ENCODE measurements at regions not wholly inside any gene's neighbourhood (a gene's known extent, or its start where the extent isn't known, plus 50 kb on each side); places are given as distances from the start of the nearest gene placed in this dataset.

DNA sequence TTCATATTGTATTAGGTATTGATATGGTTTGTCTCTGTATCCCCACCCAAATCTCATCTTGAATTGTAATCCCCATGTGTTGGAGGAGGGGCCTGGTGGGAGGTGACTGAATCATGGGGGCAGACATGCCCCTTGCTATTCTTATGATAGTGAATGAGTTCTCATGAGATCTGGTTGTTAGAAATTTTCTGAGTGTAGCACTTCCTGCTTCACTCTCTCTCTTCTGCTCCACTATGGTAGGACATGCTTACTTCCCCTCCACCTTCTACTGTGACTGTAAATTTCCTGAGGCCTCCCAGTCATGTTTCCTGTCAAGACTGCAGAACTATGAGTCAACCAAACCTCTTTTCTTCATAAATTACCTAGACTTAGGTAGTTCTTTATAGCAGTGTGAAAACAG lies 187.4 kb upstream of the SLC24A2 start:
- H3K9me3 ChIP-seq (ENCODE audit: control insufficient read depth, low read length): no peaks in the 10 kb centered on the region
- Mint-ChIP-seq H3K9me3 (no peaks in the 10 kb centered on the region), H3K4me1 (no peaks in the 10 kb centered on the region), H3K27me3 (ENCODE audit: insufficient read depth) (no peaks in the 10 kb centered on the region), H3K36me3 (ENCODE audit: low read depth) (no peaks in the 10 kb centered on the region), H3K4me3 (no peak overlapping the region), H3K27ac (no peak overlapping the region)
- H3K4me3 ChIP-seq (ENCODE audit: low read length): no peak overlapping the region
- DNase-seq: no peak
- H3K4me1 ChIP-seq (ENCODE audit: control insufficient read depth, insufficient read depth, low read length): no peaks in the 10 kb centered on the region
- no peak overlapping the region for H3K27ac ChIP-seq (ENCODE audit: low read depth, low read length)
- TF ChIP-seq, protein P1, sequence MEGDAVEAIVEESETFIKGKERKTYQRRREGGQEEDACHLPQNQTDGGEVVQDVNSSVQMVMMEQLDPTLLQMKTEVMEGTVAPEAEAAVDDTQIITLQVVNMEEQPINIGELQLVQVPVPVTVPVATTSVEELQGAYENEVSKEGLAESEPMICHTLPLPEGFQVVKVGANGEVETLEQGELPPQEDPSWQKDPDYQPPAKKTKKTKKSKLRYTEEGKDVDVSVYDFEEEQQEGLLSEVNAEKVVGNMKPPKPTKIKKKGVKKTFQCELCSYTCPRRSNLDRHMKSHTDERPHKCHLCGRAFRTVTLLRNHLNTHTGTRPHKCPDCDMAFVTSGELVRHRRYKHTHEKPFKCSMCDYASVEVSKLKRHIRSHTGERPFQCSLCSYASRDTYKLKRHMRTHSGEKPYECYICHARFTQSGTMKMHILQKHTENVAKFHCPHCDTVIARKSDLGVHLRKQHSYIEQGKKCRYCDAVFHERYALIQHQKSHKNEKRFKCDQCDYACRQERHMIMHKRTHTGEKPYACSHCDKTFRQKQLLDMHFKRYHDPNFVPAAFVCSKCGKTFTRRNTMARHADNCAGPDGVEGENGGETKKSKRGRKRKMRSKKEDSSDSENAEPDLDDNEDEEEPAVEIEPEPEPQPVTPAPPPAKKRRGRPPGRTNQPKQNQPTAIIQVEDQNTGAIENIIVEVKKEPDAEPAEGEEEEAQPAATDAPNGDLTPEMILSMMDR (conservative IDR thresholded peaks at IDR 0.05): no peak
- no peaks in the 10 kb centered on the region for H3K27me3 ChIP-seq (ENCODE audit: control insufficient read depth, insufficient read depth, low read length, poor library complexity, severe bottlenecking)
- H3K36me3 ChIP-seq (ENCODE audit: control insufficient read depth, insufficient read depth, low read length): no peaks in the 10 kb centered on the region
- no peak overlapping the region for H3K9ac ChIP-seq (ENCODE audit: extremely low read depth, low read length, poor library complexity, severe bottlenecking)

DNA sequence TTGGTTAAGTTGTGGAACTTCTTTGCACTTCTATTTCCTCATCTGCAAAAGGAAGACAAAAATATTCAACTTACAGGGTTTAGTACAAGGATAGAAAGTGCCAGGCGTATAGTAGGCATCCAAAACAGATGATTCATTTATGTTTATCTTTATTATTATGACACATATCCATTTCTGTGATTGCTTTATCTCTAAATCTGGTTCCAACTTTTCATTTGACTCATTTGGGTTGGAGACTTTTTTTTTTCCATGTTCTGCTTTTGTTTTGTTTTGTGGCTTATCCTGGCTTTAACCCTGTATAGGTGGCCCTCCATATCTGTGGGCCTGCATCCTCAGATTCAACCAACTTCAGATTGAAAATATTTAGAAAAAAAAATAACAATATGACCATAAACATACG lies 186.7 kb upstream of the SLC24A2 start:
- TF ChIP-seq, protein P1 (conservative IDR thresholded peaks at IDR 0.05): no peak
- Histone ChIP-seq H3K9me3 (ENCODE audit: control insufficient read depth, low read length) (no peaks in the 10 kb centered on the region), H3K27ac (ENCODE audit: low read depth, low read length) (no peak overlapping the region), H3K4me3 (ENCODE audit: low read length) (no peak overlapping the region), H3K9ac (ENCODE audit: extremely low read depth, low read length, poor library complexity, severe bottlenecking) (no peak overlapping the region), H3K4me1 (ENCODE audit: control insufficient read depth, insufficient read depth, low read length) (no peaks in the 10 kb centered on the region), H3K27me3 (ENCODE audit: control insufficient read depth, insufficient read depth, low read length, poor library complexity, severe bottlenecking) (no peaks in the 10 kb centered on the region), H3K36me3 (ENCODE audit: control insufficient read depth, insufficient read depth, low read length) (no peaks in the 10 kb centered on the region)
- H3K27me3 Mint-ChIP-seq (ENCODE audit: insufficient read depth): peaks cover 2% of the 10 kb centered on the region
- H3K4me3 Mint-ChIP-seq: no peak overlapping the region
- no peaks in the 10 kb centered on the region for H3K4me1 Mint-ChIP-seq
- 100% methylated on average over 1 of the region's 2 CpGs; no CpG with 5 or more reads in 1 of the 2 experiments for WGBS, 2 experiments (ENCODE audit: insufficient coverage in 1 of 2, insufficient read length in 1 of 2)
- no peaks in the 10 kb centered on the region for H3K36me3 Mint-ChIP-seq (ENCODE audit: low read depth)
- DNase-seq: no peak
- H3K27ac Mint-ChIP-seq: no peak overlapping the region
- no peaks in the 10 kb centered on the region for H3K9me3 Mint-ChIP-seq

DNA sequence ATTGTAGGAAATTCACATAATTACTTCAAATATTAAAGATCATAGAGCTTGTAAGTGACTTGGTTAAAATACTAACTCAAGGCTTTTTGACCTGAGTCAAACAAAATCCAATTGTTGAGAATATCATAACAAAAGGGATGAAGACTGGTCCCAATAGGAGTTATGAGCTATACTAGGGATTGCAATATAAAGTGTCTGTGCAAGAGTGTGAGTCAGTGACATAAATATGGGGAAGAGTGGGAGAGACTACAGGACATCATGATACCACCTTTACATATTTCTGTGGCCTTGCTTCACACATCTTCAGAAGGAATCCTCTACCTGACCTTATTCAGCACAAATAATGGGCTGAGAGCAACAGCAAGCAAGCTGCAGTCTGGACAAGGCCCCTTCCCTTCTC lies 180.9 kb upstream of the SLC24A2 start:
- no peak for DNase-seq

More for the DNA sequence above, 180.9 kb upstream of the SLC24A2 start:
- Histone ChIP-seq H3K27me3 (ENCODE audit: control insufficient read depth, insufficient read depth, low read length, poor library complexity, severe bottlenecking) (no peaks in the 10 kb centered on the region), H3K9ac (ENCODE audit: extremely low read depth, low read length, poor library complexity, severe bottlenecking) (no peak overlapping the region), H3K27ac (ENCODE audit: low read depth, low read length) (no peak overlapping the region), H3K4me3 (ENCODE audit: low read length) (no peak overlapping the region), H3K36me3 (ENCODE audit: control insufficient read depth, insufficient read depth, low read length) (no peaks in the 10 kb centered on the region), H3K4me1 (ENCODE audit: control insufficient read depth, insufficient read depth, low read length) (peaks cover 4% of the 10 kb centered on the region), H3K9me3 (ENCODE audit: control insufficient read depth, low read length) (no peaks in the 10 kb centered on the region)
- Mint-ChIP-seq H3K36me3 (ENCODE audit: low read depth) (no peaks in the 10 kb centered on the region), H3K4me3 (no peak overlapping the region), H3K27me3 (ENCODE audit: insufficient read depth) (peaks cover 4% of the 10 kb centered on the region), H3K27ac (no peak overlapping the region), H3K9me3 (no peaks in the 10 kb centered on the region), H3K4me1 (peaks cover 12% of the 10 kb centered on the region)
- TF ChIP-seq, protein P1 (conservative IDR thresholded peaks at IDR 0.05): no peak

Measured in endodermal cell (in vitro differentiated cells).